PFSK-1 (cell line): ENCODE measurements at regions not wholly inside any gene's neighbourhood (a gene's known extent, or its start where the extent isn't known, plus 50 kb on each side); places are given as distances from the start of the nearest gene placed in this dataset.

Experiments used
- FOXP2 ChIP-seq: optimal IDR thresholded peaks from 2 replicates; pipeline ENCODE3; 2011; ENCODE audit warnings: borderline replicate concordance, control low read depth, inconsistent platforms; ENCODE audit not compliant: insufficient read depth; ENCODE audit errors: extremely low read length, extremely low read depth
- POLR2AphosphoS5 ChIP-seq: IDR thresholded peaks from 2 replicates; pipeline ENCODE4 v1.6.1; 2012; ENCODE audit warnings: low read depth, mild to moderate bottlenecking, control low read depth, low read length, moderate library complexity
- REST ChIP-seq, 2 experiments: IDR thresholded peaks; 2 replicates each; pipeline versions ENCODE4 v1.6.1 to v1.8.0; 2011 to 2012; ENCODE audit warnings: low read depth in 2 of 2, low read length in 2 of 2, control low read depth in 1 of 2, inconsistent platforms in 1 of 2, mild to moderate bottlenecking in 1 of 2, moderate library complexity in 1 of 2; ENCODE audit not compliant: insufficient read depth in 1 of 2
- TAF1 ChIP-seq: IDR thresholded peaks from 2 replicates; pipeline ENCODE4 v1.6.1; 2012; ENCODE audit warnings: low read length, control low read depth, borderline replicate concordance; ENCODE audit not compliant: insufficient read depth

DNA sequence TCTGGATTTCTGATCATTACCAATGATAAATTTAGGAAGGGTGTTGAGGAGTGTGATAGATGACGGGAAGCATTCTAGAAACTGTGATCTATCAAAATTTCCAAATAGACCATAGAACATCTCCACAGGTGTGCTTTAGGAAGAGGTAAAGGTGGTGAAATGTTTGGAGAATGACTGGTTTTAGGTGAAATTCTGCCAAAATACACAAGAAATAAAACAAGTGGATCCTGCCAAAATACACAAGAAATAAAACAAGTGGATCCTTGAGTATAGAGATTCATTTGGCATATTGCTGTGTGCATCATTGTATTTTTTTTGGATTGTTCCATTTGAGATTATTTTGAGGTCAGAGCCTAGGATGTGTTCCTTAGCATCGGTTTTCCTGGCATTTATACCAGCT is 88.3 kb upstream of the CTNND2 start:
- TF ChIP-seq POLR2AphosphoS5 (no peak), FOXP2 (no peak), TAF1 (no peak), REST (IDR thresholded peaks at IDR 0.05; ENCODE audit: insufficient read depth in 1 of 2, low read depth in 2 of 2, low read length in 2 of 2) (no peak)
